Right hindlimb (tissue), 1 donor: ENCODE measurements at regions not wholly inside any gene's neighbourhood (a gene's known extent, or its start where the extent isn't known, plus 50 kb on each side); places are given as distances from the start of the nearest gene placed in this dataset.
"Not testable (repeated sequence)": the region's sequence is repeated elsewhere in the genome, so short reads cannot be mapped to it uniquely, and the experiment has no call there.

Experiments used
- DNase-seq: peaks from one replicate; pipeline ENCODE4 v3.0.0-alpha.2; 2018

DNA sequence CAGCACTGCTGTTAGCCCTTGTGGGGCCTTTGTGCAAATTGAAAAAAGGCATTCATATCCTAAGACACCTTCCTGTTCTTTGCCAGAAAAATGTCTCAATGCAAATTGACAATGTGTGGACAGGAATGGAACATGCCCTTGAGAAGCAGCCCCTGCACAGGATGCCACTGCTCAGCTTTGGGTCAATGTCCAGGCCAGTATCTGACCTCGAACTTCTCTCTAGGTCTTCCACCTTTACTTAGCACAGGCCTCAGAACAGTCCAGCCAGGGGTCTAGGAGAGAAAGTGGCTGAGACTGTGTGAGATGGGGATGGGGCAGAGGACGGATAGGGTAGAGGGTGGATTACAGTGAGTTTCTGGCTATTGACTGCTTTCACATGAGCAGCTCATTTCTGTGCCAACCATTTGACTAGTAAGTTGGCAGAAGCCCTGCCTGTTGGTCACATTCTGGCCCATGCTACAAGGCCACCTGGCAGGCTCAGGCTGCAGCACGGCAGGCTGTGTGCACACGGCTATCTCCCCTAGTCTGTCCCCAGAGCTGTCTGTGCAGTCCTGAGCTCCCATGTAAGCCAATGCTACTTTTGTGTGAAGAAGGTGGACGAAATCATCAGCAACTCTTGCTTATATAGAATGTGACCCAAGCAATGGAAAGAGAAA lies 254.5 kb upstream of the PLGLB1 start:
- not testable (repeated sequence) for DNase-seq

DNA sequence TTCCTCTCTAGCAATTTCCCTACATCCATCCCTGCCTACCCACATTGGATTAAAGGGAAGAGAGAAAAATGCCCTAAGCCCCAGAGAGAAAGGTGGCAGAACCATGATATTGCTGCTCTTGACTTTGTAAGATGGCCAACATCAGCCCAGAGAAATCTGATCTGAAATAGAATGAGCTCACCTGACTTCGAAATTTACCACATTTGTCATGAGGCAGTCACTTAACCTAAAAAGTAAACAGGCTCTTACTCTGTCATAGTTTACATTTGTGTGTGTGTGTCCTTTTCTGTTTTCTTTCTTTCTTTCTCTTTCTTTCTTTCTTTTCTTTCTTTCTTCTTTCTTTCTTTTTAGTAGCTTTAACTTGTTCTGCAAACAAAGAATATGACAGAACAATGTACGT lies 255.0 kb upstream of the PLGLB1 start:
- DNase-seq = not testable (repeated sequence)

DNA sequence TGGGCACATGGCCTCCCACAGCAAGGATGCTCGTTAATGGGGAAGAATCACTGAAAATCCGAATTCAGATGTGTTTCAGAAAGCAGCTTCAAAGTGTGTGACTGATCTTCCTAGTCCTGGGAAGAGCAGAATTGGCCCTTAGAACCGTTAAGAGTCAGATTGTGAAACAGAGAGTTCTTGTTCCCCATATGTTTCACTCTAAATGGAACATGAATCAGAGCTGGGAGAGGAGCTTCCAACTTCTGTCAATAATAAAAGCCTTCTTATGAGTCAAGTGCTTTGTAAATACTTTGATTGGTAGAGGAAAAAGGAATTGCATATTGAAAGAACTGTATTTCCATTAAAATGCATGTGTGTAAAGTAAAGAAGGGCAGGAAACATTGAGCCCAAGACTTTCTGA lies 256.1 kb upstream of the PLGLB1 start:
- DNase-seq = not testable (repeated sequence)

DNA sequence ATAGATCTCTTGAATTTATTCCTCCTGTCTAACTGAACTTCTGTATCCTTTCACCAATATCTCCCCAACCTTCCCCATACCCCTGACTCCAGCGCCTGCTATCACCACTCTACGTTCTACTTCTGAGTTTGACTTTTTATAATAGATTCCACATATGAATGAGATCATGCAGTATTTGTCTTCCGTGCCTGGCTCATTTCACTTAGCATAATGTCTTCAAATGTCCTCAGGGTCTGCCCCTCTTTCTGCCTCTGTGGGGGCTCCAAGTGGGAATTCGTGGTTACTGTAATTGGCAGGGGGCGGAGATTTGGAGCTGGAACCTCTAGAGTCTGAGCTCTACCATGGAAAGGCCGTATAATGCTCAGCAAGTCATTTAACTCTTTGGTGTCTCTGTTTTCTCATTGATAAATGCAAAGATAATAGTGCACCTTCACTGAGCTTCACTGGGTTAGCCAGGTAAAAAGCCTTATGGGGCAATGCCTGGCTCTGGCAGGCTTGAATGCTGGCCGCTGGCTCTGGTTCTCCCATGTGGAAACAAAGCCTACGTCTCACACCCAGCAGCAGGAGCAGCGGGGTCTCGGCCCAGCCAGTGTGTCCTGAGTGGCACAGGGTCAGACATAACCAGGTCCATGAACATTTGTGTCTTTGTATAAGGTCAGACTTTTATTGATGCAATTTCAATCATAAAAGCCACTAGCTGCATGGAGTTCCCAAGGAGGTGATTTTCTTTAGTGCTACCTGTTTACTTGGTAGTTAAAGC lies 259.1 kb upstream of the PLGLB1 start:
- not testable (repeated sequence) for DNase-seq

DNA sequence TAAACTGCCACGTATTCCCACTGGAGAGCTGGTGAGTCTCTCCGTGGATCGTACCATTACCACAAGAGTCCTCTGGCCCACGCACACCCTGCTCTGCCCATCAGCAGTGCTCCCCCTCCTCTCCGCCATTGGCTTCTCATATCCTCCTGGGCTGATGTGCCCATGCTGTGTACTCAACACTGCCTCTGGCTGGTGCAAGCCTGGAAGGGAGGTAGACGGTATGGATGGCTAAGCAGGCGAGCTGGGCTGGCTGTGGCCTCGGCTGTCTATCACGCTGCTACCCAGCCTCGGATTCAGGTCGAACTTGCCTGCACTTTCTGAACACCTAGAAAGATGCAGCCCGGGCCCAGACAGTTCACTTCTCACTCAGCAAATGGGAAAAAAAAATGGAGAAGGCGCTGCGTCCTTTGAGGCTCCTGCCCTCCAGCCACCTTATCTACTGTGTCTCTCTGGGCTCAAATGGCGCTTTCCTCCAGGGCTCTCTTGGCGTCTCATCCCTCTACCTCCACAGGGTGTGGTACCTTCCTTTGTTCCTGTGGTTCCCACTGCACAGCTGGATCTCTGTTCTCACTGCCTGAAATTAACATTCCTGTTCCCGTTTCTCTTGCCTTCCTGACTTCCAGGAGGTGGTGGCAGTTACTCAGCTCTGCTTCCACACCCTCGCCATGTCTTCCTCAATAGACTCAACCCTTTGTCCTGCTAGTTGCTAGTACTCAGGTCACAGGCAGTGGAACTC lies 262.3 kb upstream of the PLGLB1 start:
- not testable (repeated sequence) for DNase-seq

- not testable (repeated sequence) for DNase-seq
Observed at GRCh38 chr2:87284471-87284772, 262.8 kb upstream of the PLGLB1 start.

- not testable (repeated sequence) for DNase-seq
Observed at GRCh38 chr2:87285139-87285538, 263.5 kb upstream of the PLGLB1 start.

- not testable (repeated sequence) for DNase-seq
Observed at GRCh38 chr2:87290566-87291307, 269.1 kb upstream of the PLGLB1 start.

DNA sequence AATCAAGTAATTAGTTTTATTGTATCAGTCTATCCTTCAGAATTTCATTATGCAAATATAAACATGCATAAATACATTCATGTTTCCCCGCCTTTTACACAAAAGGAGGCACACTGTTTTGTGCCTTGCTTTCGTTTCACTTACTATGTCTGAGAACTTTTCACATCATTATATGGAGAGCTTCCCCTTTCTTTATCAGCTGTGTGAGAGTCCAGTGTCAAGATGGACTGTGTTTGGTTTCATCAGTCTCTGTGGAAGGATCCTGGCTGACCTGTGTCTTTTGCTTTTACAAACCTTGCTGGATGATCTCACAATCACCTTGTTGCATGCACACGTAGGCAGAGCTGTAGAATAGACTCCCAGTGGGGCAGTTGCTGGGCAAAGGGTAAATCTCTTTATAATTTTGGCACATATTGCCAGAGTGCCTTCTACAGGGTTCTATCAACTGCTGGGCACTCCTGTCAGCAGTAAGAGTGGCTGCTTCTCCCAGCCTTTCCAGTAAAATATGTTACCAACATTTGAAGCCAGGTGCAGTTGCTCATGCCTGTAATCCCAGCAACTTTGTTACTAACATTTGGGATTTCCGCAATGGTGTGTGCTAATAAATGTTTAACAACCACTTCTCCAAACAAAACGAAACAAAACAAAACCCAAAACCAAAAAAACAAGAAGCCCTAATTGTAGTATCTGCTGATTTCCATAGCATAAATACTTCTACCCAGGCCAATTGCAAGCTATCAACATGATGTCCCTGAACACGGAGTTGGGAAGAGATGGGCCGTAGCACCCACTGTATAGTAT lies 270.0 kb upstream of the PLGLB1 start:
- DNase-seq = not testable (repeated sequence)

DNA sequence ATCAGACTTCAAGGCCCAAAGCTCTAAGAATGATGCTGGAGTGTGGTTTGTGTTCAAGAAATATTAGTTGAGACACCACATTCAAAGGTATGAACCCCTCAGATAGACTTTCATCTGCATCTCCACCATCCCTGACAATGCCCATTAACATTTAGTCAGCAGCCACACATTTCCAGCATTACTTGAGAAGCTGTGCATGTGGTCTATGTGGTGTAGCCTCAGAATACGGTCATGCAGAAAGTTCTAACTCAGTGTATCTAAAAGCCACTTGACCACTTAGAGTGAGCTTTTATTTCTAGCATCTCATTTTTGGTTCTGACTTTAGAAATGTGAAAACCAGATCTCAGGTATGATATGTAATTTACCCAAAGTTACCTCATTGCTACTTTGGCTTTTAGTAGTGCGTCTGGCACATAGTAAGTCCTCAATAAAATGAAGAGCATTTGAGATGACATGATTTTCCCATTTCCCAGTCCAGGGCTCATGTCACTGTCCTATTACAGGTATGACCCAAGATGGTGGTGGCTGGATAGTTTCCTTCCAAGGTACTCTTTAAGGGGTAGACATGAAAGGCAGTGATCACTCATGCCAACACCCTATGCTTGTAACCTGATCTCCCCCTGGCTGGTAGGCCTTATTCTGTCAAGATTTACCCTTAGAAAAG lies 272.4 kb upstream of the PLGLB1 start:
- DNase-seq = not testable (repeated sequence)

DNA sequence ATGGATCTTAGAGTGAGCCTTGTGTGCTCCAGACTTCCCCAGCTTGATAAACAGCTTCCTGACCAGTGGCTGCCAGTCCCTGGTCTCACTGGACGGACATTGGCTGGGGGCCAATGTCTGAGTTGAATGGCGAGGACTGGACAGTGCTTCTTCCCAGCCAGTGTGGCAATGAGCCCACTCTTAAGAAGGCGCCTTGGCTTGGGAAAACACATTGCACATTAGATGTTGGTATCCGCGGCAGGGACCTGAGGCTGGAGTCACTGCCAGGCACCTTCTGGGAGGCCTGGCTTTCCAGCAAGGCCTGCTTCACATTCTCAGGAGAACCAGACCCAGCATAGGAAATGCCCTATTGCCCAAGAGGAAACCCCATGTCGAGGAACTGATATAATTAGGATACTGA lies 273.5 kb upstream of the PLGLB1 start:
- not testable (repeated sequence) for DNase-seq

GRCh38 chr2:87301349-87301748 lies 279.7 kb upstream of the PLGLB1 start:
- not testable (repeated sequence) for DNase-seq

DNA sequence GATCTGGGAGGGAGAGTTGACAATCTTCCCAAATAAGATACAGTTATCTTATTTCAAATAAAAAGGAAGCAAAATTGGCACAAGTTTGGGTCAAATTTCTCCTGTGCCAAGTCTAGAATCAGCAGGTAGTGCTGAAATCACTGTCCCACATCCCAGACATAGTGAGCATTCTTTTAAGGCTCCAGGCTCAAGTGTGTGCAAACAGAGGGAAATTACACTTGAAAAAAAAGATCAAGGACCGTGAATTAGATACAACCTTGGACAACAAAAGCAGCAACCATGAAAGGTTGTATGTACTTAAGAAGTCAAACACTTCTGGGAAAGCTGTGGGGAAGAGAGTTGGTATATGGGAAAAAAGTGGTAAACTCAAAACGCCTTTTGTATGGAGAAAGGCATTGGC lies 280.2 kb upstream of the PLGLB1 start:
- not testable (repeated sequence) for DNase-seq

DNA sequence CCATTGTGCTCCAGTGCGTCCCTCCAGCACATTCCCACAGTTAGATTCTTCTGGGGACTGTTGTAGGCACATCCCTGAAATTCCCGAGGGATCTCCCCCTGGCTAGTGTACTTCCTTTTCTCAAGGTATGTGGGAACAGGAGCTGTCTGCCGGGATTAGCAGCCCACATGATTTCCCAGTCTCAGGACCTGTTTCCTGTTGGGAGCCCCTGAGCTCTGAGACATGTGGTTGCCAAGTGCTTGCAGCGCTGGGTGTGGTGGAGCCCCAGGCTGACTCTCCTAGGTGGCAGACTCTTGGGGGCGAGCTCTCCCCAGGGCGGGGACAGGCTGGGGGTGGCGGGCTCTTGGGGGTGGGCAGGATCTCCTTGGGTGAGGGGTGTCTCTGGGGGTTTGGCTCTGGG lies 287.0 kb upstream of the PLGLB1 start:
- DNase-seq = not testable (repeated sequence)

DNA sequence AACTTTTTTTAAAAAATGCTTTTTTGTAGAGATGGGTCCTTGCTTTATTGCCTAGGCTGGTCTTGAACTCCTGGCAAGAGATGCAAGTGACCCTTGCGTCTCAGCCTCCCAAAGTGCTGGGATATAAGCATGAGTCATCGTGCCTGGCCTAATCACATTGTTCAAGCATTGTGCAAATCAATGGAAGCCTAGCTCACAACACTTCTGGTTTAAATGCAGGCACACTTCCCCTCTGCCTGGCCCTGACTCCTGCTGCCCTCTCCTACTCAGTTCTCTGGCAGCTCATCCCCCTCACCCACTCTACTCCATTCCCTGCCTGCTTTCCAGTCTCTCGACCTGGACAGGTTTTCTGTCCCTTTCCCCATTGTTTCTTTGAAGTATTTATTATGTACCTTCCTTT lies 288.1 kb upstream of the PLGLB1 start:
- DNase-seq = not testable (repeated sequence)

GRCh38 chr2:87311896-87312441 lies 290.3 kb upstream of the PLGLB1 start:
- DNase-seq = not testable (repeated sequence)

DNA sequence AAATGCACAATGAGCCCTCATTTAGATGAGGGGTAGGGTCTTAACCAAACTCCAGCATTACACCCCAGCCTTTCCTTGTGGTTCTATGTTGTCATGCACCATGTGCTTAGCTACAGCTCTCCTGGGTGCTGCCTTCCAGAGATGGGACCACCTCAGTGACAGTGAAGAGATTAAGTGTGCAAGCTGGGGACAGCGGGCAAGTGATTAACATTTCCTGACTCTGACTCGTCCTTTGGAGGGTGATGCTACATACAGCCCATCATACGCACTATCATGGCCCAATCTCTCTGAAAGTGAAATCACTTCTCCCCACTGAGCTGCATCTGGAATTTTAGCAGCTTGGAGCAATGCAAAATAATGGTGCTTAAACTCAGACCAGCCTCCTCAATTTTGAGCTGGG lies 293.0 kb upstream of the PLGLB1 start:
- DNase-seq = not testable (repeated sequence)

DNA sequence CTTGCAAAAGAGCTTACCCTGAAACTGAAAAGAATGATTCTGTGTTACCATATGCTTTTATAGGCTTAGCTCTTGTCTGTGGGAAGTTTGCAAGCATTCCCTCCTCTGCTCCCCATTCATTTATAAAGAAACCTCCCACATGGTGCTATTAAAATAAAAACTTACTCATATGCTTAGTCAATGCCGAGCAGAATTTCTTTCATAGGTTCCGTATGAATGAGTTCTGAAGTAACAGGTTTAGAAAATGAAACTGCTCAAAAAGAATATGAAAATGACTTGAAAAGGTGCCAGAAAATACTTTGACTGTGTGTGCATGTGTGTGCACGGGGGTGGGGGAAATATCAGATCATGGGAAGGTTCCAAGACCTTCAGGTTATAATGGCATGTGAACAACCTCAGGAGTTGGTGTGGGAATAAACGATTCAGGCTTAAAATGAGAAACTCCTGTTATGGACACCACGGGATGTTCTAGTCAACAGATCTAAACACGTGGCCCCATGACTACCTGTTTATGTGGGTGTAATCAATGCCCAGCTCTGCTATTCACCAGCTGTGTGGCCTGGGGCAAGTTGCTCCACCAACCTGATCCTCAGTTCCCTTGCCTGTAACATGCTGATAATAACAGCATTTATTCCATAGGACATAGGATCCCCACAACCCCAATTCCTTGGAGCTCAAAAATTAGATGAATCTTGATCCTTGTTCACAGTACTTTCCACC lies 293.7 kb upstream of the PLGLB1 start:
- not testable (repeated sequence) for DNase-seq

DNA sequence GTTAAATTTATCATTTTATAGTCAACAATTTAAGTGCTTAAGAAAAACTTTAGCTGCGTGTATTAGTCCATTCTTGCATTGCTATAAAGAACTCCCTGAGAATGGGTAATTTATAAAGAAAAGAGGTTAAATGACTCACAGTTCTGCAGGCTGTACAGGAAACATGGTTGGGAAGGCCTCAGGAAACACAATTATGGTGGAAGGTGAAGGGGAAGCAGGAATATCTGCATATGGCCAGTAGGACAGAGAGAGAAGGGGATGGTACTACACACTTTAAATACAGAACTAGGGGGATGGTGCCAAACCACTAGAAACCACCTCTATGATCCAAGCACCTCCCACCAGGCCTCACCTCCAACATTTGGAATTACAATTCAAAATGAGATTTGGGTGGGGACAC lies 295.5 kb upstream of the PLGLB1 start:
- DNase-seq = not testable (repeated sequence)

- not testable (repeated sequence) for DNase-seq
Observed at GRCh38 chr2:87318814-87319491, 297.3 kb upstream of the PLGLB1 start.
